Neural cell (in vitro differentiated cells): ENCODE measurements at regions not wholly inside any gene's neighbourhood (a gene's known extent, or its start where the extent isn't known, plus 50 kb on each side); places are given as distances from the start of the nearest gene placed in this dataset.

Source experiments
- H2AFZ ChIP-seq: fragments of 200-600, 300-800 bp; sonication (generic), shearing (Covaris generic); 2 replicates; pipeline ENCODE4 v1.6.0; 2014; ENCODE audit warnings: low read depth, mild to moderate bottlenecking, antibody characterized with exemption, low read length, moderate library complexity
- H3F3A ChIP-seq: fragments of 200-600 bp; shearing (Covaris generic); 2 replicates; pipeline ENCODE4 v1.6.1; 2016; ENCODE audit warnings: mild to moderate bottlenecking, moderate library complexity, mixed read lengths, antibody characterized with exemption, low read length; ENCODE audit not compliant: insufficient read depth, poor library complexity, severe bottlenecking
- H3K27ac ChIP-seq: fragments of 200-600, 300-800 bp; sonication (generic), shearing (Covaris generic); 2 replicates; pipeline ENCODE4 v1.5.1; 2014; ENCODE audit warnings: mild to moderate bottlenecking, low read length, moderate library complexity
- H3K27me3 ChIP-seq: fragments of 300-800, 200-600 bp; sonication (generic), shearing (Covaris generic); 2 replicates; pipeline ENCODE4 v1.6.0; 2014; ENCODE audit warnings: mild to moderate bottlenecking, low read depth, low read length, moderate library complexity; ENCODE audit not compliant: insufficient read depth
- H3K36me3 ChIP-seq: fragments of 300-800, 200-600 bp; sonication (generic), shearing (Covaris generic); 2 replicates; pipeline ENCODE4 v1.5.1; 2014; ENCODE audit warnings: mild to moderate bottlenecking, antibody characterized with exemption, low read length, moderate library complexity; ENCODE audit not compliant: insufficient read depth
- H3K4me2 ChIP-seq: fragments of 300-800, 200-600 bp; sonication (generic), shearing (Covaris generic); 2 replicates; pipeline ENCODE4 v1.6.0; 2014; ENCODE audit warnings: mild to moderate bottlenecking, low read length
- H3K4me3 ChIP-seq: fragments of 300-800, 200-600 bp; sonication (generic), shearing (Covaris generic); 2 replicates; pipeline ENCODE4 v1.5.1; 2014; ENCODE audit warnings: mild to moderate bottlenecking, low read length, moderate library complexity
- H3K79me2 ChIP-seq: fragments of 200-600 bp; shearing (Covaris generic); replicated peaks from 2 replicates; pipeline ENCODE4 v1.6.0; 2014; ENCODE audit warnings: mild to moderate bottlenecking, low read length, moderate library complexity; ENCODE audit not compliant: insufficient read depth
- H3K9ac ChIP-seq: fragments of 300-800, 200-600 bp; sonication (generic), shearing (Covaris generic); 2 replicates; pipeline ENCODE4 v1.6.1; 2016; ENCODE audit warnings: mild to moderate bottlenecking, low read length, mixed read lengths
- H3K9me2 ChIP-seq: fragments of 200-600 bp; shearing (Covaris generic); 2 replicates; pipeline ENCODE4 v1.6.1; 2016; ENCODE audit warnings: mild to moderate bottlenecking, low read length, mixed read lengths; ENCODE audit not compliant: insufficient read depth
- H3K9me3 ChIP-seq: fragments of 200-600, 300-800 bp; sonication (generic), shearing (Covaris generic); 2 replicates; pipeline ENCODE4 v1.6.1; 2016; ENCODE audit warnings: mild to moderate bottlenecking, mixed run types, low read length, moderate library complexity, mixed read lengths
- H4K20me1 ChIP-seq: fragments of 200-600 bp; shearing (Covaris generic); 2 replicates; pipeline ENCODE4 v1.6.1; 2016; ENCODE audit warnings: mild to moderate bottlenecking, mixed run types; ENCODE audit not compliant: insufficient read depth
- CTCF ChIP-seq: fragments of 450-650 bp; IDR thresholded peaks from 2 replicates; pipeline ENCODE4 v1.5.1; 2014; ENCODE audit warnings: antibody characterized with exemption, mild to moderate bottlenecking, moderate library complexity; ENCODE audit not compliant: poor library complexity, severe bottlenecking
- EP300 ChIP-seq: fragments of 450-650 bp; conservative IDR thresholded peaks from 2 replicates; pipeline ENCODE4 v1.6.1; 2014; ENCODE audit warnings: antibody characterized with exemption, mild to moderate bottlenecking, moderate library complexity; ENCODE audit not compliant: poor library complexity, severe bottlenecking
- EZH2 ChIP-seq: fragments of 200-600, 300-800 bp; shearing (Covaris generic), sonication (generic); IDR thresholded peaks from 2 replicates; pipeline ENCODE4 v1.6.1; 2014; ENCODE audit warnings: antibody characterized with exemption, low read length, borderline replicate concordance, mild to moderate bottlenecking; ENCODE audit not compliant: insufficient read depth, poor library complexity, severe bottlenecking
- MXI1 ChIP-seq: fragments of 450-650 bp; conservative IDR thresholded peaks from 2 replicates; pipeline ENCODE4 v1.6.1; 2014; ENCODE audit warnings: antibody characterized with exemption, mild to moderate bottlenecking; ENCODE audit not compliant: poor library complexity, severe bottlenecking
- POLR2AphosphoS5 ChIP-seq: IDR thresholded peaks from 2 replicates; pipeline ENCODE4 v1.6.1; 2012
- RAD21 ChIP-seq: fragments of 450-650 bp; conservative IDR thresholded peaks from 2 replicates; pipeline ENCODE4 v1.6.1; 2014; ENCODE audit warnings: antibody characterized with exemption, mild to moderate bottlenecking, moderate library complexity
- REST ChIP-seq: IDR thresholded peaks from 2 replicates; pipeline ENCODE4 v1.6.1; 2012; ENCODE audit warnings: borderline replicate concordance
- SMC3 ChIP-seq: fragments of 450-650 bp; conservative IDR thresholded peaks from 2 replicates; pipeline ENCODE4 v1.6.1; 2014; ENCODE audit warnings: antibody characterized with exemption, mild to moderate bottlenecking, moderate library complexity; ENCODE audit not compliant: poor library complexity
- TAF1 ChIP-seq: IDR thresholded peaks from 2 replicates; pipeline ENCODE4 v1.6.1; 2012; ENCODE audit warnings: low read depth

- no peak for TF ChIP-seq REST
- TF ChIP-seq RAD21 = no peak
Measured at GRCh38 chr5:159817262-159818029, 98.8 kb upstream of the ADRA1B start (continued).

- H3K4me2 ChIP-seq = no peak overlapping the region
- no peaks in the 10 kb centered on the region for H3K27me3 ChIP-seq
- no peak overlapping the region for H3K27ac ChIP-seq
- H3K4me3 ChIP-seq = no peak overlapping the region
- H3K9me3 ChIP-seq = no peaks in the 10 kb centered on the region
- H2AFZ ChIP-seq = no peak overlapping the region
- H3K79me2 ChIP-seq = no peaks in the 10 kb centered on the region
- no peaks in the 10 kb centered on the region for H4K20me1 ChIP-seq
- no peaks in the 10 kb centered on the region for H3K36me3 ChIP-seq
- H3K9me2 ChIP-seq = no peaks in the 10 kb centered on the region
- no peaks in the 10 kb centered on the region for H3F3A ChIP-seq
- TF ChIP-seq POLR2AphosphoS5 (no peak), REST (no peak), EZH2 (no peak), CTCF (no peak), EP300 (no peak), MXI1 (no peak), TAF1 (no peak), SMC3 (no peak), RAD21 (no peak)
- H3K9ac ChIP-seq = no peak overlapping the region
Measured at GRCh38 chr5:159819591-159820411, 96.5 kb upstream of the ADRA1B start.
